ENCODE measurements at regions not wholly inside any gene's neighbourhood (a gene's known extent, or its start where the extent isn't known, plus 50 kb on each side); places are given as distances from the start of the nearest gene placed in this dataset.

- Histone ChIP-seq H3K4me2 (ENCODE audit: insufficient read depth, insufficient read length, low read length) (no peak overlapping the region), H3K79me1 (ENCODE audit: insufficient read depth, low read depth, low read length, poor library complexity, severe bottlenecking) (no peaks in the 10 kb centered on the region), H2AK5ac (ENCODE audit: insufficient read length, low read length) (no peak overlapping the region), H3K9me3 (ENCODE audit: control insufficient read depth, low read depth, low read length) (no peaks in the 10 kb centered on the region), H3K4ac (ENCODE audit: low read depth, low read length) (no peak overlapping the region), H2BK120ac (ENCODE audit: low read depth, low read length, poor library complexity, severe bottlenecking) (no peak overlapping the region), H4K91ac (ENCODE audit: insufficient read length, low read depth, low read length) (no peak overlapping the region), H2AFZ (ENCODE audit: low read length) (no peak overlapping the region), H3K14ac (ENCODE audit: insufficient read depth, low read length) (no peak overlapping the region), H2BK5ac (ENCODE audit: insufficient read length, low read length) (no peak overlapping the region), H4K5ac (ENCODE audit: insufficient read length, low read depth, low read length) (no peak overlapping the region), H3K23me2 (ENCODE audit: insufficient read length, low read depth, low read length, poor library complexity, severe bottlenecking) (no peaks in the 10 kb centered on the region), H4K20me1 (ENCODE audit: control insufficient read depth, insufficient read depth, insufficient read length) (no peaks in the 10 kb centered on the region), H3K27ac (ENCODE audit: insufficient read length, low read depth, low read length) (no peak overlapping the region), H3K27me3 (ENCODE audit: insufficient read depth, low read length) (no peaks in the 10 kb centered on the region), H2BK20ac (ENCODE audit: low read depth, low read length, poor library complexity, severe bottlenecking) (no peak overlapping the region), H3T11ph (ENCODE audit: low read length) (no peak overlapping the region), H3K4me1 (ENCODE audit: insufficient read depth, low read length) (no peaks in the 10 kb centered on the region; the same call in 1 of the 2 replicates), H3K18ac (ENCODE audit: insufficient read length, low read depth, low read length) (no peak overlapping the region), H2BK12ac (ENCODE audit: insufficient read length, low read depth, low read length) (no peak overlapping the region), H3K9ac (ENCODE audit: extremely low read depth, insufficient read length, low read length) (no peak overlapping the region), H3K23ac (ENCODE audit: insufficient read length, low read depth, low read length) (no peak overlapping the region), H3K79me2 (ENCODE audit: insufficient read depth, low read length) (no peaks in the 10 kb centered on the region), H3K56ac (ENCODE audit: insufficient read length, low read depth, low read length) (no peak overlapping the region), H2BK15ac (ENCODE audit: low read depth, low read length) (no peak overlapping the region), H4K8ac (replicated peaks; ENCODE audit: insufficient read length, low read depth, low read length) (no peak overlapping the region)
- H3K36me3 Mint-ChIP-seq (ENCODE audit: insufficient read depth in 1 of 3, low read depth in 3 of 3), result peaks cover 15 to 19% (median 15%) of the 10 kb centered on the region in 3 experiments; a peak in 6 of 7 replicates
- no peak for TF ChIP-seq CTCF (conservative IDR thresholded peaks at IDR 0.05)
- H3K27ac Mint-ChIP-seq, result no peak overlapping the region
- H3K27me3 Mint-ChIP-seq (ENCODE audit: low read depth), result no peaks in the 10 kb centered on the region
- DNase-seq, result no peak
- H3K9me3 Mint-ChIP-seq, result peaks cover 70 to 75% of the 10 kb centered on the region in 2 experiments
- peaks cover 7 to 8% of the 10 kb centered on the region in 2 experiments for H3K4me1 Mint-ChIP-seq
- no CpG with 5 or more reads among the region's 1 CpG for WGBS (ENCODE audit: extremely low coverage, insufficient read length, low lambda C conversion rate)
- no peak overlapping the region for H3K4me3 Mint-ChIP-seq
These were observed 77.6 kb upstream of the RAB40AL start for GRCh38 chrX:102859550-102859871.

Data from H9 (cell line).